ENCODE measurements at regions not wholly inside any gene's neighbourhood (a gene's known extent, or its start where the extent isn't known, plus 50 kb on each side); places are given as distances from the start of the nearest gene placed in this dataset.

DNA sequence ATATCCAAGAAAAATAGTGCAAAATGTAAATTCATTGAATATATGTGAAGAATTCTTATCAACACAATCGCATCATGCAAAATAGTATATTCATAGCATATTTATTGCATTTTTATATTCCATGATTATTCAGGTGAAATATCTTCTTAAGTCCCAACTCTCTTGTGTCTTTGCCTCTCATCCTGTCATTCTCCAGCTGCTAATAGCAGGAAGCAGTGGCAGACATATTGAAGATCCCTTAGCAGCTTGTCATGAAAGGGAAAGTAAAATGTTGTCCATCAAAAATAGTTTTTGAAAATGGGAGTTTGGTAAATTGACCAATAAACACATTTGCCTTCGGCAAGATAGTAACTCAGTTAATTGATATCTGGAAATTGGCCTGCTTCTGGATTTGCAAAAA, 265.3 kb upstream of the TGFBR2 start:
- Mint-ChIP-seq H3K27me3 (no peaks in the 10 kb centered on the region), H3K27ac (no peak overlapping the region), H3K9me3 (ENCODE audit: low read depth) (peaks cover 2% of the 10 kb centered on the region), H3K36me3 (ENCODE audit: low read depth) (peaks cover 1% of the 10 kb centered on the region), H3K4me3 (no peak overlapping the region), H3K4me1 (peaks cover 35% of the 10 kb centered on the region)
- ChIA-PET POLR2A (no interaction called here), CTCF (interaction anchor here (0.8 to 1.5 kb wide), 3 partner anchors 8 to 20 kb away, joined by 3 to 6 read pairs (median 3); no protein-coding TSS in a partner anchor)
- intact Hi-C loops (cut with DNase I, micrococcal nuclease), result loop anchor here (10.0 kb wide), 2 partner anchors 404 to 734 kb away; no protein-coding TSS in a partner anchor
- no peak for ATAC-seq
- no peak for DNase-seq

DNA sequence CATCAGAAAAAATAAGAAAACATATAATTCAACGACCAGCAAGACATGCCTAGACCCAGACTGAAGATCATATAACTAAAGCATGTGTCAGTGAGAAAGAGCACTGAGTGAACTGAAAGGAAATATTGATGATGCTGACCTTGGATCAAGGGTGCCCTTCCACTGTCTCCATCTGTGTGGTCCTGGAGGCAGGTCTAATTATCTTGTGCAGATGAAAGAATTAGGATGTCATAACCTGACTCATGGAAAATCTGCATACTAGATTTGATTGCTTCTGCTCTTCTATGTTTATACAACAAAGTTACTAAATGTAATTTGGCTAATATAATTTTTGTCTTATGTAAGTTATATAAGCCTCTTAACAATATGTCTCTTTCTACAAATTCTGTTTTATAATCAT, 264.6 kb upstream of the TGFBR2 start:
- ChIA-PET POLR2A (interaction anchor here (0.6 kb wide), 1 partner anchor 945 kb away, joined by 6 read pairs; no protein-coding TSS in a partner anchor), CTCF (interaction anchor here (0.7 to 1.5 kb wide), 2 partner anchors 10 to 94 kb away, joined by 3 to 6 read pairs; no protein-coding TSS in a partner anchor)
- Mint-ChIP-seq H3K9me3 (ENCODE audit: low read depth) (peaks cover 2% of the 10 kb centered on the region), H3K36me3 (ENCODE audit: low read depth) (peaks cover 1% of the 10 kb centered on the region), H3K4me1 (peaks cover 42% of the 10 kb centered on the region), H3K4me3 (no peak overlapping the region), H3K27me3 (no peaks in the 10 kb centered on the region), H3K27ac (peak overlapping the region; percentile 28)
- intact Hi-C loops (cut with DNase I, micrococcal nuclease), result loop anchor here (10.0 kb wide), 2 partner anchors 403 to 733 kb away; no protein-coding TSS in a partner anchor
- DNase-seq (no peak), ATAC-seq (peak; percentile 20)

DNA sequence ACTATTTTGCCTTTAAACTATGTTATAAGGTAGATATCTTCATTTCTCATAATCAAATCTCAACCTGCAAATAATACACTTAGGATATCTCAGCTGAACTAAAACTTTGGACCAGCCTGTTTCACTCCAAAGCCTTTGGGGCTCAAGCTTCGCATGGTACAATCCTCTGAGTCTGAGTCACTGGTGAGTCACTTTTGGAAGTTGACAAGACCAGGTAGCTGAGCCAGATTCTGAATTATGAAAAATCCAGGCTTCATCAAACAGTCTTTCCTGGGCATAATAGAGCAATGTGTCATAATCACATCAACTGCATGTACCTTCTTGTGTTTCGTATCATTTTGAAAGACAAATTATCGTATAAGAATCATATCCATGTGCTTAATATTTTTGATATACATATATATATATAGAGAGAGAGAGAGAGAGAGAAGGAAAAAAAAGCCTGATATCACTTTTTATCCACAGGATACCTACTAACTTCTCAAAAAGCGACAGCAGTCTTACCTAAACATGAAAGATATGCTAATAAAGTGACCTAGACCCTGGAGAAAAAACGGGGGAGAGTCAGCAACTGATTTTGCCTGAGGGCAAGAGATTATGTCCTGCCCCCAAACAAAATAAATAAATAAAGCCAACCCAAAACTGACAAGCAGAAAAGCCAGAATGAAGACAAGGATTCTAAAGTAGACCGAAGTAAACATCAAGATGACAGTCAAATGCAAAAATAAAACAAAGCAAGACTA, 263.9 kb upstream of the TGFBR2 start:
- ChIA-PET POLR2A (interaction anchor here (0.6 kb wide), 1 partner anchor 945 kb away, joined by 6 read pairs; no protein-coding TSS in a partner anchor), CTCF (interaction anchor here (0.7 kb wide), 1 partner anchor 93 kb away, joined by 3 read pairs; no protein-coding TSS in a partner anchor)
- peak; percentile 44 for DNase-seq
- H3K27ac Mint-ChIP-seq, result peak overlapping the region; percentile 28
- H3K27me3 Mint-ChIP-seq, result no peaks in the 10 kb centered on the region
- peak; percentile 80 for ATAC-seq
- H3K4me3 Mint-ChIP-seq, result no peak overlapping the region
- intact Hi-C loops (cut with DNase I, micrococcal nuclease), result loop anchor here (10.0 kb wide), 2 partner anchors 402 to 732 kb away; no protein-coding TSS in a partner anchor
- H3K4me1 Mint-ChIP-seq, result peaks cover 48% of the 10 kb centered on the region
- H3K36me3 Mint-ChIP-seq (ENCODE audit: low read depth), result peaks cover 1% of the 10 kb centered on the region
- H3K9me3 Mint-ChIP-seq (ENCODE audit: low read depth), result peaks cover 2% of the 10 kb centered on the region

DNA sequence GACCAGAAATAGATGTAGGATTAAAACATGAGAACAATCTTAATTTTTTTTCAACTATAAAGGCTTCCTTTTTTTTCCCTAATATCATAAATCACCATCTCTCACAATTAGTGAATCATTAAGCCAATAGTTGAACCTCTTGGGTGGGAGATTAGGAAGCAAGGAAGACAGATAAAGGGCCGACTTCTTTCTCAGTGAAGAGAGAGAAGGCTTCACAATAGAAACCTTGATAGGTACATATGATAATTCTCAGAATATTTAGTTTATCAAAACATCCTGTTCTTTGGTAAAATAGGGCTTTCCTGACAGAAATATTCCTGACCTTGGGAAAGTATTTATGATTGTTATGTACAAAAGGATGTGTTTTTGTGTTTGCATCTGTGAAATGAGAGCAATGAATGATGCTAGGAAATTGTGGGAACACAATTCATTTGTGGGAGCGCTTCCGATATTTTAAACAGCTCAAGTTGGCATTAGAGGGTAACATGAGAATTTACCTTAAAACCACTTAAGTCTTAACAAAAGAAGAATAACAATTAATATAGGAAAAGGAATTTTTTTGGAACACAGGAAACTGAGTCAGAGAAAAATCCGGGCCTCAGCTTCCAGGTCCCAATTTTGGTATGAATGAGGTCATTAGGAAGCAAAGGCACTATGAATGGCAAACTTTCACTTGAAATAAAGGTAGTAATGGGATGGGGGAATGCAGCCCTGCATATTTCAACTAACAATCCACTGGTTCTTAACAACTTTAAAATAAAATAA, 263.2 kb upstream of the TGFBR2 start:
- POLR2A ChIA-PET, result no interaction called here
- CTCF ChIA-PET, result no interaction called here

DNA sequence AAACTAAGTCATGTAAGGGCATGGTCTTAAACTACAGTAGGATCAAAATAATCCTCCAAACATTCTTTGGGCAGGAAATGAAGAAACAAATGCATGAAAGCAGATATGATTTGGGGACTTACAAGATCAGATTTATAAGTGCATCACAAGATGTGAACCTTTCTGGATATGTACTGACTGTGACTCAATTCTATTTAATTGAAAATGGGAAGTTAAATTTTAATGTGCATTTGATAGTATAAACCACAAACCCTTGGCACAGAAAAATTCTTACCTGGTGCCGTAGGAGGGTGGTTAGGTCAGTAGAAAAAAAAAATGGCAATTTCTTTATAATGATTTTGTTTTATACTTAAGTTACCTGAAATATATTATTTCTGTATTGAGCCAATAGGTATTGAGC, 262.5 kb upstream of the TGFBR2 start:
- intact Hi-C loops (cut with DNase I, micrococcal nuclease), result loop anchor here (10.0 kb wide), 2 partner anchors 401 to 731 kb away; no protein-coding TSS in a partner anchor
- DNase-seq (no peak), ATAC-seq (no peak)
- ChIA-PET CTCF (interaction anchor here (0.9 kb wide), 1 partner anchor 147 kb away, joined by 3 read pairs; no protein-coding TSS in a partner anchor), POLR2A (no interaction called here)
- no peak overlapping the region for H3K27ac Mint-ChIP-seq
- peaks cover 62% of the 10 kb centered on the region for H3K4me1 Mint-ChIP-seq
- no peaks in the 10 kb centered on the region for H3K27me3 Mint-ChIP-seq
- no peak overlapping the region for H3K4me3 Mint-ChIP-seq
- H3K36me3 Mint-ChIP-seq (ENCODE audit: low read depth), result no peaks in the 10 kb centered on the region
- peaks cover 2% of the 10 kb centered on the region for H3K9me3 Mint-ChIP-seq (ENCODE audit: low read depth)

More for the DNA sequence above, 263.2 kb upstream of the TGFBR2 start:
- no peak overlapping the region for H3K27ac Mint-ChIP-seq
- no peak overlapping the region for H3K4me3 Mint-ChIP-seq
- peaks cover 56% of the 10 kb centered on the region for H3K4me1 Mint-ChIP-seq
- no peak for DNase-seq
- no peak for ATAC-seq
- no peaks in the 10 kb centered on the region for H3K27me3 Mint-ChIP-seq
- H3K9me3 Mint-ChIP-seq (ENCODE audit: low read depth), result peaks cover 2% of the 10 kb centered on the region
- intact Hi-C loops (cut with DNase I, micrococcal nuclease), result loop anchor here (10.0 kb wide), 2 partner anchors 402 to 732 kb away; no protein-coding TSS in a partner anchor
- H3K36me3 Mint-ChIP-seq (ENCODE audit: low read depth), result no peaks in the 10 kb centered on the region

DNA sequence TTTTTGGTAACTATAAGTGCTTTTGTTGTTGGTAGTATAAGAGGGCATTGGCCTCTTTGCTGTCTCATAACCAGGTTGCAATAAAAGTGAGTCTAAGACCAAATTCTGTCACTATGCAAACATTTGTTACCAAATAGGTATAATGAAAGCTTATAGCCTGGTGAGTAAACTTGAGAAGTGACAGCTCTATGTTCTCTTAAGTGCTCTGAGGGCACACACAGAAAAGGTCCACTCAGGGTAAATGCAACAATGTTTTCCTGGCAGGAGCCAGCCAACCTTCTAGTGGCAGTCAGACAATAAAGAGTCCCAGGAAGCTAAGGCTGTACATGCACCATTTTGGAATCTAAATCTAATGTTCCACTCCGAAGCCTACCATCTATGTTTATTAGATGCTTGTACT, 262.1 kb upstream of the TGFBR2 start:
- Mint-ChIP-seq H3K9me3 (ENCODE audit: low read depth) (no peaks in the 10 kb centered on the region), H3K36me3 (ENCODE audit: low read depth) (no peaks in the 10 kb centered on the region), H3K27ac (no peak overlapping the region), H3K4me3 (no peak overlapping the region), H3K27me3 (no peaks in the 10 kb centered on the region), H3K4me1 (peaks cover 66% of the 10 kb centered on the region)
- peak; percentile 27 for ATAC-seq
- CTCF ChIA-PET, result interaction anchor here (0.8 to 1.4 kb wide), 3 partner anchors 13 to 148 kb away, joined by 3 to 4 read pairs (median 3); no protein-coding TSS in a partner anchor
- no peak for DNase-seq
- POLR2A ChIA-PET, result no interaction called here
- intact Hi-C loops (cut with DNase I, micrococcal nuclease), result loop anchor here (10.0 kb wide), 2 partner anchors 401 to 731 kb away; no protein-coding TSS in a partner anchor

DNA sequence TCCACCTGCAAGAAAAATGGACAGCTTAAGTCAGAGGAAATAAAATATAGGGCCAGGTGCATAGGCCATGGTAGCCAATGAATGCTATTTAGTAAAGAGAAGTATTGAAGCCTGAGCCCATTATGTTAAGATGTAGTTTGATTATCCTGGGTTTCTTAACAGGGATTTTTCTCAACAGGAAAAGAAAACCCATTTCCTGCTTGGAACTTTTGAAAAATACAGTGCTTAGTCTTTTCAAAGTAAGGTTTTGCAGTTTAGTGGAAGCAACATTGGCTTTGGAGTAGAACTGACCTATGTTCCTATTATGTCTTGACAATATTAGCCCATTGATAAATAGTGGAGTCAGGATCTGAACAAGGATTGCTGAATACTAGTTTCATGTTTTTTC, 259.5 kb upstream of the TGFBR2 start:
- Mint-ChIP-seq H3K27ac (peak overlapping the region; percentile 82), H3K9me3 (ENCODE audit: low read depth) (no peaks in the 10 kb centered on the region), H3K27me3 (peaks cover 2% of the 10 kb centered on the region), H3K4me3 (no peak overlapping the region), H3K4me1 (peaks cover 85% of the 10 kb centered on the region), H3K36me3 (ENCODE audit: low read depth) (no peaks in the 10 kb centered on the region)
- ChIA-PET POLR2A (interaction anchor here (1.1 kb wide), 1 partner anchor 311 kb away, joined by 5 read pairs; no protein-coding TSS in a partner anchor), CTCF (interaction anchor here (1.1 to 1.5 kb wide), 2 partner anchors 17 to 401 kb away, joined by 3 to 4 read pairs; no protein-coding TSS in a partner anchor)
- no peak for ATAC-seq
- DNase-seq, result no peak
- intact Hi-C loops (cut with DNase I, micrococcal nuclease), result loop anchor here (1.0 to 10.0 kb wide), 12 partner anchors 14 to 906 kb away; partner anchors contain the start of gene TGFBR2 (in 2 of the 2)

DNA sequence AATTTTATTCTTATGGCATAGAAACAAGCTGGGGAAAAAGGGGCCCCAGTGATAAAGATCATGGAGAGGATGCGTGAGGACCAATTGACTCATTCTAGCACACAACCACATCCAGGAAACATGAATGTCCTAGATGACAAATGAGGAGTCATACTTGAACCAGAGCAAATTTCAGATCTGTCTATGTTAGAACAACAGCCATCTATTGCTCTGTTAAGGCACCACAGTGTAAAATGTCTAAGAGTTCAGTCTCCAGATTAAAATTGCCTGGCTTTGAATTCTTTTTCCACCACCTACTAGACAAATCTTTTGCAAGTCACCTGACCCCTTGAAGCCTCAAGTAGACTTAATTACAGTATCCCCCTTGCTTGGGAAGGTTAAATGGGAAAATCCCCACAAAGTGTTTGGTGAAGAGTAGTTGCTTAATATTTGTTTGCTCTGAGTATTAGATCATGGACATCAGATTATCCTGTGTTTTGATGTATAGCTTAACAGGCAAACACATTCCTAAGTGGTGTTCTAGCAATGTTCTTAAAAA, 258.7 kb upstream of the TGFBR2 start:
- CTCF ChIA-PET, result interaction anchor here (0.5 to 1.5 kb wide), 9 partner anchors 15 to 1094 kb away, joined by 3 to 4 read pairs (median 3); no protein-coding TSS in a partner anchor
- H3K27ac Mint-ChIP-seq, result peak overlapping the region; percentile 82
- POLR2A ChIA-PET, result interaction anchor here (0.7 to 1.1 kb wide), 2 partner anchors 259 to 310 kb away, joined by 5 read pairs; partner anchors contain the start of gene TGFBR2
- H3K9me3 Mint-ChIP-seq (ENCODE audit: low read depth), result no peaks in the 10 kb centered on the region
- ATAC-seq, result peak; percentile 97
- H3K4me1 Mint-ChIP-seq, result peaks cover 85% of the 10 kb centered on the region
- intact Hi-C loops (cut with DNase I, micrococcal nuclease), result loop anchor here (1.0 to 10.0 kb wide), 12 partner anchors 15 to 905 kb away; partner anchors contain the start of gene TGFBR2 (in 2 of the 2)
- no peaks in the 10 kb centered on the region for H3K36me3 Mint-ChIP-seq (ENCODE audit: low read depth)
- no peak overlapping the region for H3K4me3 Mint-ChIP-seq
- H3K27me3 Mint-ChIP-seq, result peaks cover 8% of the 10 kb centered on the region
- DNase-seq, result peak; percentile 67

DNA sequence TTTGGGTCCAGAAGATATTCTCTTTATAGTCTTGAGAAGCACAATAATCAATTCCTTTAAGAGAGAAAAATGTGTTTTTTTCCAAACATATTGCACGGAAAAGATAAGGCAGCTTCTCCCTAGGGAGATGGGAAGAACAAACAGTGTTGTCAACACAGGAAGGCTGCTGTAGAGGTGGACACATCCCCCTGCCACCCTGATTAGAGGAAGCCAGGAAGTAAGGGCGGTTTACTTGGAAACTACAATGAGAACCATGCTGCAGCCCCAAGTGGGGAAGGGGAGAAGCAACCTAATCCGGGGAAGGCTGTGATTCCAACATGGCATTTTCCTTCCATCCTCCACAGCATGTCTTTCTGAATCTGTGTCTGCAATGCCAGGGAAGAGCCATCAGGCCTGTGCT, 256.9 kb upstream of the TGFBR2 start:
- Mint-ChIP-seq H3K27me3 (peaks cover 8% of the 10 kb centered on the region), H3K4me3 (no peak overlapping the region), H3K36me3 (ENCODE audit: low read depth) (no peaks in the 10 kb centered on the region), H3K9me3 (ENCODE audit: low read depth) (no peaks in the 10 kb centered on the region), H3K27ac (peak overlapping the region; percentile 47), H3K4me1 (peaks cover 93% of the 10 kb centered on the region)
- CTCF ChIA-PET, result interaction anchor here (0.9 to 1.4 kb wide), 3 partner anchors 9 to 32 kb away, joined by 3 read pairs; no protein-coding TSS in a partner anchor
- no peak for ATAC-seq
- no peak for DNase-seq
- intact Hi-C loops (cut with DNase I, micrococcal nuclease), result loop anchor here (5.0 to 10.0 kb wide), 6 partner anchors 128 to 725 kb away; partner anchors contain the start of gene TGFBR2 (in 1 of the 2)
- POLR2A ChIA-PET, result no interaction called here

DNA sequence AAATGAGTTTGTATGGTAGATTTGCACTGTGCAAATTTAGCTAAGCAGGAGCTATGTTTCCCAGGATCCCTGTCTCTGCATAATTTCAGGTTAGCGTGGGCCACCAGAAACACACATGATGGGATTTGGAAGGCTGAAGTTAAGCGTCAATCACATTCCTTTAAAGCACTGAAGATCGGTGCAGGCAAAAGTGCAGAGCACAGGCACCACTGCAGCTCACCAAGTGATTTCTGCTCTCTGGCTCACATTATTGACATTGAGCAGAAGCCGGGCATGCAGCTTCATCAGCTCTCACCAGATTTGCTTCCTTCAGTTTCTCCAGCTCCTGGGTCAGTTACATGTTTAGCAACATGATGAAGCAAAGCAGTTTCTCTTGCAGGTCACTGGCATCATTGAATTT, 256.4 kb upstream of the TGFBR2 start:
- Mint-ChIP-seq H3K4me1 (peaks cover 94% of the 10 kb centered on the region), H3K36me3 (ENCODE audit: low read depth) (no peaks in the 10 kb centered on the region), H3K27me3 (peaks cover 8% of the 10 kb centered on the region), H3K4me3 (no peak overlapping the region), H3K9me3 (ENCODE audit: low read depth) (no peaks in the 10 kb centered on the region), H3K27ac (no peak overlapping the region)
- intact Hi-C loops (cut with DNase I, micrococcal nuclease), result loop anchor here in 1 of 2 experiments (5.0 kb wide), 1 partner anchor 397 kb away; no protein-coding TSS in a partner anchor
- ATAC-seq, result no peak
- ChIA-PET CTCF (no interaction called here), POLR2A (no interaction called here)
- no peak for DNase-seq

Measured in activated CD4-positive, alpha-beta T cell treated with anti-CD3 and anti-CD28 coated beads for 36 hours (primary cell).